22Rv1 (cell line): ENCODE measurements at regions not wholly inside any gene's neighbourhood (a gene's known extent, or its start where the extent isn't known, plus 50 kb on each side); places are given as distances from the start of the nearest gene placed in this dataset.
A peak's percentile ranks its signal among the peaks of the same experiment; 100 is the strongest.

ENCODE experiments used
- H3K27ac ChIP-seq: fragments of 450-650 bp; 2 replicates; pipeline ENCODE4 v1.5.1; 2017
- CTCF ChIP-seq: fragments of 450-650 bp; IDR thresholded peaks from 2 replicates; pipeline ENCODE4 v1.5.1; 2017; ENCODE audit warnings: mild to moderate bottlenecking
- ZFX ChIP-seq: fragments of 450-650 bp; IDR thresholded peaks from 2 replicates; pipeline ENCODE4 v1.6.1; 2017; ENCODE audit warnings: antibody characterized with exemption, borderline replicate concordance

- no peak overlapping the region for H3K27ac ChIP-seq
- TF ChIP-seq CTCF = peak; percentile 60
- TF ChIP-seq ZFX = no peak
Observed at GRCh38 chr2:121897335-121897970, 142.0 kb downstream of the TSN start.

- no peak for TF ChIP-seq CTCF
- TF ChIP-seq ZFX = no peak
- no peak overlapping the region for H3K27ac ChIP-seq
Observed at GRCh38 chr2:121898483-121898882, 143.0 kb downstream of the TSN start.

GRCh38 chr2:121900391-121900790 lies 144.9 kb downstream of the TSN start:
- TF ChIP-seq CTCF = no peak
- H3K27ac ChIP-seq = no peak overlapping the region

DNA sequence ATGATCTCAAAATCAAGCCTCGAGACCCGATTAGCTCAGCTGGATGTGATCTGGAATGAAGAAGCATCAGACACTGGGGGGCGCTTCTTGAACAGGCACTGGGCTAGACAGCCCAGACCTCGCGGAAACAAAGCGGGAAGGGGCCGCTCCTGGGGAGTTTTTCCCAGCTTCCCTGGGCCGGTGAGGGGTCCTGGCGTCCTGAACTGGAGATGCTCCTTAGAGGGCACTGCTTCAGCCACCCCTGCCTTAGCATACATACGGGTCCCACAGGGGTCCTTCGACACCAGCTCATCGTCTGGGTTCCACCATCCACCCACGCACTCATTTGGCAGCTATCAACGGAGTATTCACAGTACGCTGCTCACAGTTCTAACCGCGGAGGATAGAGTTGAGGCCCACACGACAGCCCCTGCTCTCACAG lies 146.7 kb downstream of the TSN start:
- H3K27ac ChIP-seq = peak overlapping the region; percentile 27; the same call in 1 of the 2 replicates
- TF ChIP-seq CTCF (peak; percentile 10; the same call in 1 of the 2 replicates), ZFX (no peak)

- TF ChIP-seq CTCF = 0 out of 2 replicates have a peak, but pooled peaks have one; percentile 3
- no peak for TF ChIP-seq ZFX
- H3K27ac ChIP-seq = peak overlapping the region; percentile 27; the same call in 1 of the 2 replicates
Observed at GRCh38 chr2:121902616-121903015, 147.2 kb downstream of the TSN start.

- no peak overlapping the region for H3K27ac ChIP-seq
- TF ChIP-seq ZFX (no peak), CTCF (no peak)
Observed at GRCh38 chr2:121903037-121903689, 147.7 kb downstream of the TSN start.

GRCh38 chr2:121904656-121905055 lies 149.2 kb downstream of the TSN start:
- TF ChIP-seq CTCF (no peak), ZFX (no peak)
- H3K27ac ChIP-seq = no peak overlapping the region
